ENCODE measurements at regions not wholly inside any gene's neighbourhood (a gene's known extent, or its start where the extent isn't known, plus 50 kb on each side); places are given as distances from the start of the nearest gene placed in this dataset.
"Not testable (repeated sequence)": the region's sequence is repeated elsewhere in the genome, so short reads cannot be mapped to it uniquely, and the experiment has no call there.

DNA sequence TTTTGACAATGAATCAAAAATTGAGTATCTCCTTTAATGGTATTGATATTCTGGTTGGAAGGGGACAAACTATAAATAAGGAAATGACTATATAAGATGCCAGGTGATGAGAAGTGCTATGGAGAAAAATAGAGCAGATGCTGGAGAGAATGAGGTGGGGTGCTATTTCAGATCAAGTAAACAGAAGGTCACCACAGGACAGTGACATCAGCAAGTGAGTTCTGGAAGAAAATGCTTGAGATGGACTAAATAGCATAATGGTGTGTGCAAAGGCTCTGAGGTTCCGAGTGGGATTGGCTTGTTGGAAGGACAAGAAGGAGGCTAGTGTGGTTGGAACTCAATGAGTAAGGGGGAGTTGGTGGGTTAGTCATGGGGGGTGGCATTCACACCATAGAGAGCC is 157.5 kb upstream of the SGCD start:
- DNase-seq: no peak

DNA sequence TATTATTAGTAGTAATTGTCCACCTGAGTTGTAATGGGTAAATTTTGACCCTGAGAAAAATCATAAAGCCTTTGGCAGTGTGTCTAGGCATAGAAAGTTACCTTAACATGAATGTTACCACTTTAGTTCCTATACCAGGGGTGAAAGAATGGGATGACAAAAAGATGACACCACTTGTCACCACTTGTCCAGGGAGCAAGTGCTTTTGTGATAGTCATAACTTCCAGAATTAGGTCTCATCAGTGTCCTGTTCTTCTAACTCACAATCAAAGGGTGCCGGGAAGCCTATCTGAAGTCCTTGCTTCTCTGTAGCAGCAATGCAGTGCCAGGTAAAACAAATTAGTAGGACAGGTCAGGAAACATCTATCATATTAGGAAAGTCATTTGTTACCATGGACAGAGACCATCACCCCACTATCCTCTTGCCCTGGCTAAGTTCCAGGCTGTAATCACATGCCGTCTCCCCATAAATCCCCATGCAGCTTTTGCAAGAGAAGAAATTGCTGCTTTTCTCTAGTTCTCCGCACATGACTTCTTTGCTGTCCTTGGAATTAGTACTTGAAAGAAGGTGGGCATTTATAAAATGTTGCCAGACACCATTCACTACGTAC is 156.5 kb upstream of the SGCD start:
- DNase-seq: no peak

GRCh38 chr5:156174225-156174624 is 152.7 kb upstream of the SGCD start:
- no peak for DNase-seq

GRCh38 chr5:156178117-156178516 is 148.8 kb upstream of the SGCD start:
- DNase-seq: no peak

GRCh38 chr5:156181656-156182055 is 145.3 kb upstream of the SGCD start:
- no peak for DNase-seq

DNA sequence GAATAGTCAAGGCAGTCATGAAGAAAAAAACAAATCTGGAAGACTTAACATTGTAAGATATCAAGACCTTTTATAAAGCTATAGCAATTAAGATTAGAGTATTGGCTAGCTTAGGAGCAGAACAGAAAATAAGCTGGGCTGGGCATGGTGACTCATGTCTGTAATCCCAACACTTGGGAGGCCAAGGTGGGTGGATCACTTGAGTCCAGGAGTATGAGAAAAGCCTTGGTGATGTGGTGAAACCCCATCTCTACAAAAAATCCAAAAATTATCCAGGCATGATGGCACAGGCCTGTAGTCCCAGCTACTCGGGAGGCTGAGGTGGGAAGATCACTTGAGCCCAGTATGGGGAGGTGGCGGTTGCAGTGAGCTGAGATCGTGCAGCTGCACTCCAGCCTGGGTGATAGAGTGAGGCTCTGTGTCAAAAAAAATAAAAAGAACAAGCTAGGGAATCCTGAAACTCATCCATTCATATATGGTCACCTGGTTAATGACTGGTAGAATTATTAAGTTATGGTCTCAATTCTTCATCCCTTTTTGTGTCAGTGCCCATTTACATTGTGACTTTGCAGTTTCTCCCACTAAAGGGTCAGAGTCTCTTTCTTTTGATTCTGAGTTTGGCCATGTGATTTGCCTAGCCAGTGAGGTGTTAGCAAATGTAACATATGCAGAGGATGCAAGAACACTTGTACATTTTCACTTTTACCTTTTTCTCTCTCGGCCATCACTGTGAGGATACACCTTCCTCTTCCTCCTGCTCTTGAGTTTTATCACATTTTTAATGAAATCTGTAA is 144.6 kb upstream of the SGCD start:
- DNase-seq: no peak

DNA sequence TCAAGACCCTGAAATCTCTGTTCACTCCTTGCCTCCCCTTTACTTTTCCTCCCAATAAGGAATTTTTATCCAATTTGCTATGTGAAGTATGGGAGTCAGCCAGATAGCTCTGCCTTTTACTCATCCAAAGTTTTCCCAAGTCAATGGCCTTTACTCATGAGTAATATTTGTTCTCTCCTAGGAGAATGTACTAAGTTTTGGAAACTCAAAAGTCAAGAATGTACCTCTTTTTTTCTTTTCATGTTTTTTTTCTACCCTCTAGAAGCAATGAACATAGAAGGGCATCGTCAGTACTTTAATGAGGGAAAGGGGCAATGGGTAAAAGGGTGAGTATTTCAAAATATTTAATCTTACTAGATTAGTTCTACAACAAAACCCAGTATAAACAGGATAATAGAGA is 140.2 kb upstream of the SGCD start:
- no peak for DNase-seq

DNA sequence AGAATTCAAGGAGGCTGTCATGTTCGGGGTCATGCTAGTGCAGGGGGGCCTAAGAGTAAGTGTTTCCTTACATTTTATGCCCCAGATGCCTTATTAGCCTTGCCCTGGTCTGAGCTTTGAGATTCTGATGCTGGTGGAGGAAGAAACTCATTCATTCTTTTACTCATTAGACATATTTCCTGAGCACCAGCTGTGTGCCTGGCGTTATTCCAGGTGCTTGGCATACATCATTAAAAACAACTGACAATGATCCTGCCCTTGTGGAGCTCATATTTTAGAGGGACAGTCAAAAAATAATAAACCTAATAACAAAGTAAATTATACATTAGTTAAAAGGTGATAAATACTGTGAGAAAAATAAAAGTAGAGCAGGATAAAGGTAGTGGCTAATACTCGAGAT is 138.9 kb upstream of the SGCD start:
- no peak for DNase-seq

GRCh38 chr5:156189628-156190027 is 137.3 kb upstream of the SGCD start:
- no peak for DNase-seq

- no peak for DNase-seq
Measured at GRCh38 chr5:156191547-156191946, 135.4 kb upstream of the SGCD start.

DNA sequence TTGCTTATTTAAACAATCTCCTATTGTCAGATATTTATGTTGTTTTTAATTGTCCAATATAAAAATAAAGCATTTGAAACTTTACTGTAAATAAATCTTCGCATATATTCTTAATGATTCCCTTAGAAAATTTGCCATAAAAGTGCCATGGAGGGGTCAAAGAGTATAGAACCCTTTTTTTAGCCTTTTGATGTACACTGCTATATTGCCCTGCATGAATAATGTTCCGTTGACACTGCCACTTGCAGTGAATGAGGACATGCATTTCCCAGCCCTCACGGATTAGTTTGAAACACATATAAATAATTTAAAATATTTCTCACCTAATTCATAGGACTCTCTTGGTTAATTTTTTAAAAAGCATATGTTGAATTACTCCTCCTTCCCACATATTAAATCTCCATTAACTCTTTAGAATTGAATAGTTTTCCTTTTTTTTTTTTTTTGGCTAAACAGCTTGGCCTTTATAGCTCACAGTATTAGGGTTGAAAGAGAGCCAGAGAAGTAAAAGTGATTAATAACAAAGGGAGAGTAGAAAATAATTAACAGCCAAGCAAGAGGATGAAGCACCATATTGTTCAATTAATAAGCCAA is 129.8 kb upstream of the SGCD start:
- no peak for DNase-seq

DNA sequence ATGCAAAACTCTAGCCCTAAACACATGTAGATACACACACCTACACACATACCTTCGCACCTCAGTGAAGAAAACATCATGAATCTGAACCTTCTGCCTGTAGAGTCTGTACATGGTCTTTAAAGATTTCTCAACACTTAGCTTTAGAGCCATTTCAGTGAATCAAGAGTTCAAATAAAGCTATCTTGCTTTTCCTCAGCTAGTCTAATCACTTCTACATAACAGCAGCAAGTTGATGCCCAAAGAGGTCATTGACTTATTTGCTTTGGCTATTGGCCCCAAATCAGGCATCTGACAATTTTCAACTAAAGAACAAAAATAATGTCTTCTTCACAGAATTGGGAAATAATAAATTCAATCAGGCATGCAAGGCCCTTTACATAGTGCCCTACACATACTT is 127.9 kb upstream of the SGCD start:
- no peak for DNase-seq

DNA sequence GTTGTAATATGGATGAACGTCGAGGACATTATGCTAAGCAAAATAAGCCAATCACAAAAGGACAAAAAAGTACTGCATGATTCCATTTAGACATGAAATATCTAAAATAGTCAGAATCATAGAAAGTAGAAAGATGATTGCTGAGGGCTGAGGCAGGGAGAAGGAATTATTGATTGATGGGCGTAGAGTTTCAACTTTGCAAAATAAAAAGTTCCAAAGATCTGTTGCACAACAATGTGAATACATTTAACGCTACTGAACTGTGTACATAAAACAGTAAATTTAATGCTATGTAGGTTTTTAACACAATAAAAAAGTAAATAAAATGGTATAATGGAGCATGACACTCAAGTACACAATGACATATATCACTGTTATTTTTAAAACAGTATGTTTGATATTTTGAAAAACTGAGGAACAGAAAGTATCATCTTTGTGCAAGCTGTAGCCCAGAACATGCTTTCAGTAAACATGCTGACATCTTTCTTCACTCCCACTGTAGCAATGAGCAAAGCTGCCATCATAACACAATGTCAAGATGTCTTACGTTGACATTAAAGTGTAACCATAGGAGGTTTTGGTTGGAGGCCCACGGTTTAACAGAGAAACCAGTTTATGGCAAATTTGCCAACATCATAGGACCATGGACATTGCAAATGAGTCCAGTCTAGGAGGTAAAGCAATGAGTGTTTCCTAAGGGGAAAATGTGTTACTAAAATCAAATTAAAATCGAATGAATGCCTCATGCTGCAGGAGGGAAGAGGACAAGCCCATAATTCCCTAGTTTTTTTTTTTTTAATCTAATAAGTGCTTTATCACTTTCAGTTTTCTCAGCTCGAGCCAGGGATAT is 125.8 kb upstream of the SGCD start:
- DNase-seq: no peak

DNA sequence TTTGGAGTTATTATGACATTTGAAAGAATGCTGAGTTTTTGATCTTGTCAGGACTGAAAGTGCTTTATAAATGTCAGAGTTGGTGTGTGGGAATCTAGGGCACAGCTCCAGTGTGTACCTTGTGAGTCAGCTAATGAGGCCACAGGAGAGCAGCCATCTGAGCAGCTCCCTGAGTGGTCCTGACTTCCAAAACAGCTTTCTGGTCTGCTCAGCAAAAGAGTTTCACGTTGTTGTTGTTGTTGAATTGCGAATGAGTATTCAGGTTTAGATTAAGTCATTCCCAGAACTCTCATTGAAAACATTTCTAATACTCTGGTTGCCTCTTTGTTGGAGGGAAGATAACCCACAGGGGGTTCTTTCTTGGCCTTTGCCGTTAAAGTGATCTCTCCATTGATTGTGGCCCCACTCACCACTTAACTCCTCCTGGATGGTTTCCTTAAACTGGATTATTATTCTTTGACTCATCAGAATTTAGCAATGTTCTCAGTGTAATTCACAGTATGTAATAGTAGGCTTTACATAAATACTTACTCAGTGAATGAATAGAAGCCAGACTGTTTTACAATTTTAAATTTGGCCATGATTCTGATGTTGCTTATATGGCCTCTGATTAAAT is 125.1 kb upstream of the SGCD start:
- no peak for DNase-seq

DNA sequence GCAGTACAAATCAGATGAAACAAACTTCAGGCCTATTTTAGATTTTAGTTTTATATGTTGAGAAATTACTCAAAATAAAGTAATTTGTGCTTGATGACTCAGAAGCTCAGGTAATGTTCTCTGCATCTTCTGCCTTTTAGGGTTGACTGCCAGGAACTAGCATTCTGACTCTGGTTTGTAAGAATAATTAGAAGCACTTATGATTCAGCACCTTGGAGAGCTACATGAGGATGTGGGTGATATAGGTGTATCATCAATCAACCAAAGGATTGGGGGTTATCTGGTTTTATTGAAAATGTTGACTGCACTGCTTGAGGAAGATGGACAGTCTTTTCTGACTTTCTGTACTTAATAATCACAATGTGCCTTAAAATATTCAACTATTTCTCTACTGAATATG is 118.7 kb upstream of the SGCD start:
- no peak for DNase-seq

DNA sequence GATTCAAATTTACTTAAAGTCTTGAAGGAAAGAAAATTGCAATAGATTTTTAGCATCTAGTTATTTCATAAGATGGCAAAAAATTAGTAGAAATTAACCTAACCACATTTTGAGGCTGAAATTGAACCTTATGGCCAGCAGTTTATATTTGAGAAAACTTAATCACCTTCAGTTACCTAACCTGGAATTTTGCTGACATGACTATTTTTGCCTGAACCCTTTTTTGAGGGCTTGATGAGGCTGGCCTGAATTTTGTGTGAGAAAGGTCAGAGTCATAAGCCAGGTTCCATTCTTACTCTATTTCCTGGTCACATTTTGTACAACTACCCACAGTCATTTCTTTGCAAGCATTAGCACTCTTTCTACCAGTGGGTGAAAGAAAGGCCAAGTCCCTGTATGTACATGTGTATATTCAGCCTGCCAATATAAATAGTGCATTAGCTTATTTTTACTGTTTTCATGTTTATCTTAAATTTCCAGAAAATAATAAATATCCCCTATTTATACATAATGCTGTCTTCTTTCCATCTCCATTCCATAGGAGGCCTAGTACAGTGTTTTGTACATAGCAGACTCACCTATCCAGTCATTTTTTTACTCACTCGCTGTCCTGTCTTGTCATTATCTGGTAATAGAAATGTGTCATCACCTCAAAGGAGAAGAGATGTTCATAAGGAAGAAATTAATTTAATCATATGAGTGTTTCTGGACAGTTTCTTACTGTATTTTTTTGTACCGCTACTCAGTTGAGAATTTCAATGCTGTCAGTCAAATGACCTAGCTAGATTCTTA is 108.4 kb upstream of the SGCD start:
- no peak for DNase-seq

DNA sequence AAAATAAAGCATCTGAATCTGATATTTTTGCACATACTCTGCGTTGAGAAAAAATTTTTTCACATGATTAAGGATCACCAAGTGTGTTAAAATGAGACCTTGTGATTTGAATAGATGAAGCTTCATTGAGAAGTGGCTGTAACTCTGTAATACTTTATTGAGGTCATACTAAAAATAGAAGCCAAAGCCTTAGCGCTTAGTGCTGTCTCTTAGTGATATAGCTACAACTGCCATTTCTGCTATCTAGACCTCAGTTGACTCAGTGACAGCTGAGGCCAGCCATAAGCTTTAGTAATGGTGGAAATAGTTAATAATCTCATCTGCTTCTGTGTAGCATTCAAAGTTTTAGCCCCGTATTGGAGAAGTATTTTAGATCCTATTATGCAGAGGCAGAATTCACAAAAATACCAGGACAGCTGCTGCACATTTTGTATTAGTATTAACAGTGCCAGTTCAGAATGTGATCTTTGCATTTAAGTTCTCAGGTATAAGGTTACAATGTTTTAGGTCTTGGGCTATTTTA is 107.4 kb upstream of the SGCD start:
- DNase-seq: no peak

DNA sequence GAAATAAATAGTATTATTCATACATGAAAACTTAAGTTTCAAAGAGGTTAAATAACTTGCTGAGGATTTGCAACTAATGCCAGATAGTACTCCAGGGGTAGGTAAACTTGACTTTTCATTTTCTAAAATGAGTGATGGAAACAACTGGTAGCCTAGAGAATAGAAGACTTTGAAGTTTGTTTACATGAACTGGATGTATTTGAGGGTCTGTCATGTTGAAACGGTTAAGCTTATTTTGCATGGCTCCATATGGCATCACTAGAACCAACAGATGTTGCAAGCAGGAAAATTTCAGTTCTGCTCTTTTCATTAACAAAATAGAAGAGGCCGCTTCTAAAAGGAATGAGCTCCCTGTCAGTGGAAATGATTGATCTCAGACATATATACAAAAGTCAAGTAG is 105.1 kb upstream of the SGCD start:
- no peak for DNase-seq

DNA sequence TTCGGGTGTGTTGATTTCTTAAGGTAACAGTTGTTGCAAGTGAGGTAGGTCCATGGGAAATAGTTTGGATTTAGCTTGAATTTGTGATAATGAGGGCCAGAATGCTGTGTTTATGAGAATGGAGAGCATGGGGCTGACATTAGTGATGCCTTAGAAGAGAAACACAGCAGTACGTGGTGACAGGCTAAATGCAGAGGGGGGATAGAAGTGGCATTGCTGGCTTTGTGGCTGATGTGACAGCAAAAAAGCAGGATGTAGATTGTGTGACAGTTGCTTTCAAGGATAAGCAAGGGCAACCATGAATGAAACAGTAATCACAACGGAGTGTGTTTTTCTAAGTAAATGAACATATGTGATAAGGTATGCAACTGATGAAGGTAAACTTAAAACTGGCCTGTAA is 103.4 kb upstream of the SGCD start:
- DNase-seq: no peak

- not testable (repeated sequence) for DNase-seq
Measured at GRCh38 chr5:156226485-156226884, 100.5 kb upstream of the SGCD start.

GRCh38 chr5:156230887-156231286 is 96.1 kb upstream of the SGCD start:
- no peak for DNase-seq

Data from NCI-H1048 (cell line).